HG03175 (cell line): ENCODE measurements at regions not wholly inside any gene's neighbourhood (a gene's known extent, or its start where the extent isn't known, plus 50 kb on each side); places are given as distances from the start of the nearest gene placed in this dataset.
"Not testable (repeated sequence)": the region's sequence is repeated elsewhere in the genome, so short reads cannot be mapped to it uniquely, and the experiment has no call there.

Experiments
- ATAC-seq: cut with Tn5 transposase; IDR thresholded peaks from one replicate; pipeline ENCODE4 v1.9.1; 2021; ENCODE audit warnings: mild to moderate bottlenecking, moderate library complexity; ENCODE audit not compliant: unreplicated experiment

DNA sequence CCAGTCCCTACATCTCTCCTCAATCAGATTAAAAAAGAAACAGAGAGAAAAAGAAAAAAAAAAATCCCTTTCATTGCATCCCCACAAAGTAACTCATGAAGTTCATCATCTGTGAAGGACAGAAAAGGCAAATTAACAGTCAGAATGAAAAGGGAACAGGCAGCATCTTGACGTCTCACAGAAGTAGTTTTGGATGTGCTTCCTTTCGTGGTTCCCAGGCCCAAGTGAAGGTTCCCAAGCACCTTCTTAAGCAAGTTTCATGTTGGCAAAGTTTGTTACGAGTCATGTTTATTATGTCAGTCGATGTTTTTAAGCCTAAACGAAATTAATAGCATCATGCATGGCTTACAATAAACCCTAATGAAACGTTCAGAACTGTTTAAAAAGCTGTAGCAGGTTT, 475.2 kb downstream of the SETD4 start:
- no peak for ATAC-seq

DNA sequence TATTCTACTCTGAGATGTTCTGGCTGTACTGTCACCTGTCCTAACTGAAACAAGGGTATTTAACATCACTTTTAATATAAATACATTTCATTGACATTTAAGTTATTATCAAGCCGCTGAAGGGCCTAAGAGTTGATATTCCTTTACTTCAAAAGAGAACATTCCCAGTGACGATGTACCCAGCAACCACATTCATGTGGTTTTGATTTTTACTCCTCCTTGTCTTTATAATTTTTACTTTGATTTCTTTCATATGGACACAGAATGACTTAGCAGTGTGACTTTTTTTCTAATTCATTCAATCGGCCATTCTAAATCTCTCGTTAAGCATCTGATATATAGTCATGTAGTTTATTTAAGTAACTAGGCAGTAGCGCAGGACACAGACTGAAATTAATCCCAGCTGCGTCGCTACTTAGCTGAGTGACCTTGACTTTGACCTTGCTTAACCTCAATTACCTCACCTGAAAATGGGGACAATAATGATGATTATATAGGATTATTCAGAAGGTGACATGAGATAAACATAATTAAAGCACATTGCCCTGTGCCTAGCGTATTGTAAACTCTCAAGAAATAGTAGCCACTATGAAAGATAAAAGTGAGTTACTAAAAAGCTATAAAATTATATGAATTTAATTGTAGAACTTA, 476.6 kb downstream of the SETD4 start:
- ATAC-seq: no peak

DNA sequence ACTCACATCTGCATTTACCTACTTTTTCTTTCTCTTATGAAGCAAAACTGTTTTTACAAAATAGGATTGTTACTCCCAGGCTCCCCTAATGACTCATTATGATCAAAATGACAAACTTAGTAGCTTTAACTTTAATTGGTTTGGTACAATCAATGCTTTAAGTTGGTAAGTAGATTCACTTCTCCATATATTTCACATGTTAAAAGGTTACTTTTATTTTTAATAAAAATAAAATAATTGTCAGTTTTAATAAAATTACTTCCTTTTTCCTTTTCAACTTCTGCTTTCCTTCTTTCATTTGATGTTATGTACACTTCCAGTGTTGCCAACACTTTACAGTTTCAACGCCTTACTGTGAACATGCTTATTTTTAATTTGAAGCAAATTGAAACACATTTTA, 477.6 kb downstream of the SETD4 start:
- no peak for ATAC-seq

DNA sequence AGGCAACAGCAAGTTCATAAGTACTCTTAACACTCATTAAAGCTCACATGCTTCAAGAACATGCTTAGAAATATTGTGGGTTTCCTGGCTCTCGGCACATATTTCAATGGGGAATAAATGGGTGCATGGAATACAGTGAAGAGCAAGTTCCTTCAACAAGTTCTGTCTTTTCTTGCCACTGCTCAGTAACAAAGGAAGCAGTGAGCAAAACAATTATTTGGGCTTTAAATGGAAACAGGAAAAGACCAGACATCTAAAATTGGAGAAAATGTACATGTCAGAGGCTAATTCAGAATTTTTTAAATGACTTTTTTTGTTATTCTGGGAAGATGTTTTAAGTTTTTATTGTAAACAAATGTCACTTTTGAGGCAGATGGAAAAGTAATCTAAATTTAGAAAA, 478.7 kb downstream of the SETD4 start:
- ATAC-seq: no peak

DNA sequence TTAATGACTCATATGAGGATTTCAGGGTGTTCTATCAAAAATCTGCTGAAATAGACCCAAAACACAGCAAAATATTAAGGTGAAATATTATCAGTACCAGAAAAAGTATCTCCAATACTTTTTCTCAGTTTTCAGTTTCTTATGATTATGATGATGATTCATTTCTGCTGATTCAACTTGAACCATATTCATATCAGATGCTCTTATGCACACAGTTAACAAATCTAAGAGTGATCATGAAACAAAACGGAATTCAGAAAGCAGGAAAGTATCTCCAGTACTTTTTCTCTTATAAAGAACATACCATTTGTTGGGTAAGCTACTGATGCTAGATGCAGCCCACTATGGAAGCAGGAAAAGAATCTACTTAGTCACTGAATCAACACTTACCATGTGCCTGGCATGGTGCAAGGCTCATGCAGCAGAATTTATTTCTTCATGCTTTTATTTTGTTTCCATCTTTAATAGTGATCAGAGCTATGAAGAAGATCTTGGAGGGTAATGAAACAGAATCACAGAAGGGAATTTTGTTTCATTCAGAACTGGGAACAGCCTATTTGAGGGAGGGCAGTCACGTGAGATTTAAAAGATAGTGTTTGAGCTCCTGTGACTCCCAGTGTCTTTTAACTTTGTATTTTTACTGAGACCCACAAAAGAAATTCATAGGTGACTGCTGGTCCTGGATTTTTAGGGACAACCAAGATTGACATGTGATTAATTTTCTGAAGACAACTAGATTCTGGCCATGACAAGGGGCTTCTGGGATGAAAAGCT, 480.6 kb downstream of the SETD4 start:
- no peak for ATAC-seq

DNA sequence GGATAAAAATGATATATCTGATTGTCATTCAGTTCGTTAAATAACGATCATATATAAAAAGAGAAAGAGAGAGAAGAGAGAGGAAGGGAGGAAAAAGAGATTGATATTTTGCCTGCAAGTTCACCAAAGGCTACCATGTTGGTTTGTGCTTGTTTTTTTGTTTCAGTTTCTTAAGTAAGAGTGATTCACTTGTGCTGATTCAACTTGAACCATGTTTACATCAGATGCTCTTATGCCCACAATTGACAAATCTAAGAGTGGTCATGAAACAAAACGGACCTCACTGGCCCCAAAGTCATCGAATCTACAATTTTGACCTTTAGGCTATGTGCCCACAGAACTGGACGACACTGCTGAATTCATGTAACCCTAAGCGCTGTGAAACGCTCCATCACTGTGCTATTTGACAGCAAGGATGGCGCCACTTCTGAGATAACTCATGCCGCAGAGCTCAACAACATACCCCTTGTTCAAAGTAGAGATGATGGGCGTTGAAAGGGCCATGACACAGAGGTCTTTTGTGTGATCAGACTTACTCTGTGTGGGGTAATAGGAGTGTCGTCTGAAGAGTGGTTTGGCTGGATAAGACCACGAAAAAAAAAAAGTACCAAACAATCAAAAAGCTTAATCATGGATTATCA, 481.4 kb downstream of the SETD4 start:
- no peak for ATAC-seq

DNA sequence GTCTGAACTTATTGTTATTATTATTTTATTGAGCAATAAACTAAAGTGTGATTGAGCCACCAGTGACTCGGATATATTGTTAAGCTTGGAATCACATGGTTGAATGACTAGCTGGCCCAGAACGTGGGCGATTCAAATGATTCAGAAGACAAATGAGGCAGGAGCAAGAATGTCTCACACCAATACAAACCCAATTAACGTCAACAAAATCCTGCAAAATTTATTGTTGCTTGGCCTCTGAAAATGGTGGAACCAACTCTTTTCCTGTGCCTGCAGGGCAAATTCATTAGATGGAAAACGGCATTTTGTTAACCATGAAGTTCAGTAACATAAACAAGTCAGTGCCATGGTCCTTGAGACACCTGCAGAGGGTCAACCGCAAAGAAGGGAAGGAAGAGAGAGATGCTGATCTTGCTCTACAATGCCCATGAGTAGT, 482.0 kb downstream of the SETD4 start:
- ATAC-seq: no peak

DNA sequence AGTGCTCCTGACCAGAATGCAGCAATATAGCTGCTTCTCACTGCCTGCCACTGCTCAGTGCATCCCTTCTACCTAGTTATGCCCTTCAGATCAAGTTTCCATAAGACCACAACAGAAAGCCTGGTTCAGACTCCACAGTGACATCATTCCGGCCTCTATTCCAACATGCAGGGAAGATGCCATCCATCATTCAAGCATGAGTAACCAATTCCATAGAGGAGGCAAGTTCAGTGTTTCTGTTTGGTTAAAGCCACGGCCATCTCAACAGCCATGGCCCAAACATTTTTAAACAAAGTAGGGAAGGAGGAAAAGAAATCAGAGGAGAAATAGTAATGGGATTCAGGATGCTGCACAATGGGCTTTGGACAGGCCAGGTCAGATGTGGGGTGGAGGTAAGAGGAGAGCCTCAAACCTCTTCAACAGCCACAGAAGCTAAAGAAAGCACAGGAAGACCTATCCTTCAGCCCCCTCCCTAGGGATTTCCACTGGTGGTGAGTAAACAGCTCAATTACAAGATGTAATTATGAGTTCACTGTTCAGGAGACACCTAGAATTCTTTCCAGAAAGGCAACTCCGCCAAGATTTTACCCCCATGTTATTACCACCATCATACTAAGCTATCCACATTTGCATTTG, 484.9 kb downstream of the SETD4 start:
- ATAC-seq: no peak

DNA sequence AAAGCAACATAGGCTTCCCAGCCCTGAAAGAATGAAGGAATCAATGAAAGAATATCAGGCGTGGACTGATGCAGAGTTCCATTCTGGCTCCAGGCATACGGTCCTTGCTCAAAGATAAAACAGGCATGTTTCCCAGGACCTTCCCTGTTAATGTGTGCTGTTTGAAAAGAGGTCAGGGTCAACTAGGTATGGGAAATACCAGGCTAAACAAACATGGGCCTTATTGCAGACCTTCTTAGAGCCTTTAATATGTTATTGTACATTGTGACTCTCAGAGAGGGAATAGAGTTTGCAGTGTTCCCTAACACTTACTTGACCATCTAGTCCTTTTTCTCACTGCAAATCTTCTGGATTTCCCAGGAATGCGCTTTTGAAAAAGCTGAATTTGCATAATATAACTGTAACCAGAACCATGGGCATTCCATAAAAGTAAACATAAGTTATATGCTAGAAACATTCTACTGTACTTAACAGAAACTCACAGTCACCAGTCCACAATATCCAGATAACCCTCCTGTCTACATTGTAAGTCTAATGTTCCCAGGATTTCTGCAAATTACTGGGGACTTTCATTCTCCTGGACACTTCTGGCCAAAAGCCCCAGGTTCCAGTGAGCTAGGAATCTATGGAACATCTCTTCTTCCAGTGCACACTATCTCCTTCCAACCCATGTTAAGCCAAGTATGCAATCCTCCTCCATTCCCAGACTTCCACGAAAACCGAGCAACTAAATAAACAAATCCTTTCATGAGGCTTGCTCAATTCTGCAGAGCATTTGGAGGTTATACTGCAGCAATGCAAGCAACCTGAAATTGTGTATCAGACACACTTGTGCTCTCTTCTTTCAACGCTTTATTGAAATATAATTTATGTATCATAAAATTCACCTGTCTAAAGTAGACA, 486.6 kb downstream of the SETD4 start:
- no peak for ATAC-seq

DNA sequence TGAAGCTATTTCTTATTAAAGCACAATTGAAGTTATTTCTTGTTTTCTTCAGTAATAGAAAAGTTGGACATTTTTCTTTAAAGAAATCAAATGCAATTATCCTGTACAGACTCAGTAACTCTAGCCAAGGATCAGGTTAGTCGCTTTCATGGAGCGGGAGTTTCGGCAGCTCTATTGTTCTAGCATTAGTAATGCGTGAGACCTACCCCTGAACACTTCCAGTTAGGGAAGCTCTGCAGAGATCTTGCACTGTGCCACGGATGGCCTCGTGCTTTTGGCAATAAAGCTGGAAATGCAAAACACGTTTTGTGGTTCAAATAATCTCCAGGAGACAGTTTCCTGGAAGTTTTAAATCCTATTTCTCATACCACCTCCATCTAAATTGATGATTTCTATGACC, 488.4 kb downstream of the SETD4 start:
- ATAC-seq: no peak

DNA sequence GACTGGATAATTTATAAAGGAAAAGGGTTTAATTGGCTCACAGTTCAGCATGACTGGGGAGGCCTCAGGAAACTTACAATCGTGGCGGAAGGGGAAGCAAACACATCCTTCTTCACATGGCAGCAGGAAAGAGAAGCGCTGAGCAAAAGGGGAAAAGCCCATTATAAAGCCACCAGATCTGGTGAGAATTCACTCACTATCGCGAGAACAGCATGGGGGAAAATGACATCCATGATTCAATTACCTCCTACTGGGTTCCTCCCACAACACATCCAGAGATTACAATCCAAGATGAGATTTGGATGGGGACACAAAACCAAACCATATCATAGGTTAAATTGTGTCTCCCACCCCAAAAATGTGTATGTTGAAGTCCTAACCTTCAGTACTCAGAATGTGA, 491.7 kb downstream of the SETD4 start:
- no peak for ATAC-seq

DNA sequence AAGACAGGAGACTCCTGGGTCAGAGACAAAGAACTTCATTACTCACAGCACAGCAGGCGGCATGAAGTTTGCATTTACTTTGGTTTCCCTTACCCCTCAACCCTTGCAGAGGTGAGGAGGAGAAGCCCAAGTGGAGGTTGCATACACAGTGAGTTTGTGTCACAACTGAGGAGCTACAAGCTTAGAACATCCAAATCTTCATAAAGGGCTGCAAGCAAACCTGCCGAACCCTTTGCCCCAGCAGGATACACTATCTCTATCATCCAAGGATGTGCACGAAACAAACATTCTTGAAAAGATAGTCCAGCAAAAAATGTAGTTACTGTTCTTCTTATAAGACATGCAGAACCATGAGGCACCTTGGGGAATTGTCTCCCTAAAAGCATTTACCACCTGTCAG, 493.5 kb downstream of the SETD4 start:
- ATAC-seq: no peak

DNA sequence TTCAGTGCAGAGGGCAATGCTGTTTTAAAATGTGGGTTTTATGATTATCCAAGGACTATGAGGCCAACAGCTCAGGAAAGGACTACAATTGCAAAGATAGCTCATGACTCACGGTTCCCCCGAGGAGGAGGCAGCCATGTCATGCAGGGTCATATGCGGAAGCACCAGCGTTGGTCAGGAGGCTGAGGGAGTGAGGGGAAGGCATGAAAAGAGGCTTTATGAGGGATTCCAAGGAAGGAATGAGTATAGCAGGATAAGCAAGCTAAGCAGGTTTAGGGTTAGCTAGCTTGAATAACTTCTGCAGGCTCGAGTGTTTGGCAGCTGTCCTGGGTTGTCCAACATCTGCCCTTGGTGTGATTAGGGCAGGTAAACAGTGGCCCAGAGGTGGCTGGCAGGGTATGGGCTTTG, 495.1 kb downstream of the SETD4 start:
- no peak for ATAC-seq

DNA sequence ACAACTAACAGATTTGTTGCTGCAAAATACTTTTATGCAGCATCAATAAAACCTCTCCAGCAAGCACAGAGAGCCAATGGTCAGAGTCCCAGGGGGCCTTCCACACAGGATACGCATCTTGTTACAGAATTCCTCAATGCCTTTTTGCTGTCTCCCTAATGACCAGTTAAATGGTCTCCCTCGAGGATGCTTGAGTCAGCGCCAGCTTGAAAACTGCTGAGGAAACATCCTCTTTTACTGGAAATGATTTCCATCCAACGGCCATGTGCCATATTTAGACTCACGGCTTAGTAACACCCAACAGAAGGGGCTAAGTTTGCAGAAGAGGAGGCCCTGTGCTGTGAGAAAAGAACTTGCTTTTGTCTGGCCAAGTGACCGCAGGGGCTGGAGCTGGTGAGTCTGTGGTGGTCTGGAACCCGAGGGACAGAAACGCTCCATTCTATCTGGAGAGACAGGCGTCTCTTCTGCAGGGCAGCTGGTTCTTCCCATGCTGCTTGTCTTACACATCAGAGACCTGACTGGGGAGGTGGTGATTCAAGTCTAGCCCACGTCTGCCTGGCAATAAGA, 496.4 kb downstream of the SETD4 start:
- no peak for ATAC-seq

DNA sequence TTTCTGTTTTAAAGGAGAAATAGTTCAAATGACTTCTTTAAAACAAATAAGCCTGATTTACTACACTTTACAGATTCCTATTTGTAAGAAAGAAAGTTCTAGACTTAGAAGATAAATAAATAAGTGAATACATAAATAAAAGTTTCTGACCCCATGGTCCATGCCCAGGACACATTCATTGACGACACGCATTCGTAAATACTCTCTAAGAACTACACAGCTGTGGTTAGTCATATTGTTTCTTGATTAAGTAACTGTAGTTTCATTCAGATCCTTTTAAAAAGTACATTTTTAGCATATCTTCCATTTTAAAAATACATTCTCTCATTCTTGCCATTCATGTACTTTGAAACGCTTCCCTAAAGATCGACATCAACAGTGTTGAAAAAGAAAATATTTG, 497.4 kb downstream of the SETD4 start:
- no peak for ATAC-seq

DNA sequence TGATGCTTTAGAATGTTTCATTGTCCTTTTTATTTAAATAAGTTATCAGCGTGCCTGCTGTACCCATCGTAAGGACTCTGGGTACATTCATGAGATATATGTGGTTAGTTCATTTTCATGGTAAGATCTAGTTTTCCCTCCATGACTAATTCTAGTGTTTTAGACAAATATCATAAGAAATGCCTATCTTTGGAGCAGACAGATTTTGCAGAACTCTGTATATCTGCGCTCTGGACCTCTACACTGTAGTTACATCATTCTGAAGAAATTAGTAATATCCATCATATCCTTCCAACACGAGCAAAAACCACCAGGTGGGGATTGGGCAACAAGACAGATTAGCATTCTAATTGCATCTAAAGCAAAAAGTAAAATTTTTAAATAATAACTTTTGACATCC, 499.2 kb downstream of the SETD4 start:
- ATAC-seq: no peak

DNA sequence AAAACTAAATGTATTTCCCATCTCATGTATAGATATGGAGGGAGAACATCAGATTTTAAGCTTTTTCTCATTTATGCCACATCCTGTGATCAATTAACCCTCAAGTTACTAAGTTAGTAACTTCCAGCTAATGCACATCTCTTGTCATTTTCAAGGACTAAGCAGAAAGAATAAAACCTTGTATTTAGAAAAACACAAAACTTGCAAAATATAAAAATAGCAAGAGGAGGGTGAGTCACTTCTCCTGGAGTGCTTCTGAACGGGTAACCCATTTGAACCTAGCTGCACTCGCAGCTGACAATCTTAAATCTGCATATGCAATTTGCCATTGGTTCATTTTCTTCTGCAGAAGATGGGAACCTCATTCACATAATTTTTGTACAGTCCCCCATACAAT, 500.5 kb downstream of the SETD4 start:
- ATAC-seq: no peak

DNA sequence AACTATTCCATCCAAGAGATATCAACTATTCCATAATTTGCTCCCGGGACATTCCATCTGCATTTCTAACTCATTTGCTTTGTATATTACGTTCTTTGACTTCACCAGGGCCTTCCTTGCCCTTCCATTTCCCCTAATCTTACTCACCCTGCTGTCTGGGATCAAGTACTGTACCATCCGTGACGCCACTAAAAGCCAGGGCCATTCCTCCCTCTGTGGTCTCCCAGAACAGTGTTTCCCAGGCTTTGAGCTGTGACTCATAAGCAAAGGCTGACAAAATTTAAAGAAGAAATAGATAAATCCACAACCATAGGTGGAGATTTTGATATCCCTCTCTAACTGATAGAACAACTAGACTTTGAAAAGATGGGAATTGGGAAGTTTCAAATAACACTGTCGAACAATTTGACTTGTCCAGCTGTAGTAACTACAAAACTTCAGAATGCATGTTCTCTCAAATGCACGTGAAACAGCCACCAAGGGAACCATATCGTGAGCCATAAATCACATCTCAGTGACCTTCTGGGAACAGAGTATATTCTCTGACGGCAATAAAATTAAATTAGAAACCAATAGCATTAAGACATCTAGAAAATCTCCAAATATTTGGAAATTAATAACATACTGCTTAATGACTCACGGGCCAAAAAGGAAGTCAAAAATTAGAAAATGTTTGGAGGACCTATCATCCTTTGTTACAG, 501.0 kb downstream of the SETD4 start:
- no peak for ATAC-seq

DNA sequence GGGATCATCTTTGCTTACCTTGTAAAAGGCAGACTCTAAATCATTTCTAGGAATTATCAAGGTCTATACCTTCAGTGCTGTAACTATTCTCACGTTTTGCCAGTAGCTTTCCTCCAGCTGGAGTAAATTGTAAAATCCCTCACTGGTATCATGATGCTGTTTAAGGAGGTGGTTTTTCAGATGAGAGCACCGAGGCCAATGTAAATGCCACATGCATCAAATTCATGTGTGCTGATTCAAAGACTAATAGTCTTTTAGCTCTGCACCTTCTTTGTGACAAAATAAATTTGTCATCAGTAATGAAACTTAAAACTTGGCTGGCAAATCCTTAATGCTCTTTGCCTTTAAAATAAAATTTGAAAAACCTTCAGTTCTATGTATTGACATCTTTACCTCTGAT, 503.8 kb downstream of the SETD4 start:
- no peak for ATAC-seq

DNA sequence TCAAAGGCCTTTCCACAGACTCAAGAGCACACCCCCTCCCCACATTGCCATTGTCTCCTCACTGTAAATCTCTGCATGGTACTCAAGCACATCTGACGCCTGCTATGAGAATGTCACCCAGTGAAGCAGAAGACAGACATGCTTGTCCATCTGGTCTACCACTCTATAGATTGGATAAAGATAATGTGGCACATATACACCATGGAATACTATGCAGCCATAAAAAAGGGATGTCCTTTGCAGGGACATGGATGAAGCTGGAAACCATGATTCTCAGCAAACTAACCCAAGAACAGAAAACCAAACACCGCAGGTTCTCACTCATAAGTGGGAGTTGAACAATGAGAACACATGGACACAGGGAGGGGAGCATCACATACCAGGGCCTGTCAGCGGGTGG, 503.4 kb upstream of the RUNX1 start:
- not testable (repeated sequence) for ATAC-seq
